A673 (cell line): ENCODE measurements at regions not wholly inside any gene's neighbourhood (a gene's known extent, or its start where the extent isn't known, plus 50 kb on each side); places are given as distances from the start of the nearest gene placed in this dataset.
"Not testable (repeated sequence)": the region's sequence is repeated elsewhere in the genome, so short reads cannot be mapped to it uniquely, and the experiment has no call there.

Experiments used
- BruUV-seq: library from RNA; stranded (reverse); fragments of 400-500 nt; replicated peaks from 2 replicates; lab custom pipeline; 2021; lab: Mats Ljungman, UMichigan
- CTCF ChIA-PET: fragments of 300-600 bp; sonication (Branson Sonifier 250); formaldehyde crosslinking; loops from one replicate; lab custom pipeline; 2022; ENCODE audit warnings: antibody characterized with exemption; lab: Charles Lee
- POLR2A ChIA-PET: fragments of 300-600 bp; sonication (Branson Sonifier 250); formaldehyde crosslinking; loops from one replicate; lab custom pipeline; 2022; ENCODE audit warnings: antibody characterized with exemption; ENCODE audit not compliant: low non-redundant PET; lab: Charles Lee
- DNase-seq: peaks from one replicate; pipeline ENCODE4 v3.0.0-alpha.2; 2015; ENCODE audit warnings: low spot score
- H3K27ac ChIP-seq: fragments of 200-600 bp; sonication (generic); 2 replicates; pipeline ENCODE4 v1.5.1; 2016; ENCODE audit warnings: mixed run types, low read depth, mild to moderate bottlenecking, mixed read lengths, antibody characterized with exemption, low read length; ENCODE audit not compliant: poor library complexity, severe bottlenecking
- H3K27me3 ChIP-seq: fragments of 200-600 bp; sonication (generic); replicated peaks from 2 replicates; pipeline ENCODE4 v1.6.1; 2017; ENCODE audit warnings: mixed run types, low read depth, mild to moderate bottlenecking, mixed read lengths, antibody characterized with exemption, low read length; ENCODE audit not compliant: insufficient read depth, poor library complexity
- H3K36me3 ChIP-seq: fragments of 200-600 bp; sonication (generic); 2 replicates; pipeline ENCODE4 v1.6.1; 2016; ENCODE audit warnings: mixed run types, mild to moderate bottlenecking, mixed read lengths, antibody characterized with exemption, low read length; ENCODE audit not compliant: insufficient read depth, poor library complexity, severe bottlenecking
- H3K4me1 ChIP-seq: fragments of 200-600 bp; sonication (generic); 2 replicates; pipeline ENCODE4 v1.6.1; 2017; ENCODE audit warnings: mixed run types, mild to moderate bottlenecking, mixed read lengths, antibody characterized with exemption, low read length; ENCODE audit not compliant: insufficient read depth, poor library complexity, severe bottlenecking
- H3K4me3 ChIP-seq: fragments of 200-600 bp; sonication (generic); 2 replicates; pipeline ENCODE4 v1.5.1; 2016; ENCODE audit warnings: low read depth, mixed run types, mild to moderate bottlenecking, mixed read lengths, low read length; ENCODE audit not compliant: poor library complexity, severe bottlenecking
- H3K9me3 ChIP-seq: fragments of 200-600 bp; sonication (generic); 2 replicates; pipeline ENCODE4 v1.6.1; 2016; ENCODE audit warnings: mixed run types, low read depth, mild to moderate bottlenecking, mixed read lengths, antibody characterized with exemption, low read length; ENCODE audit not compliant: poor library complexity, severe bottlenecking
- EZH2 ChIP-seq: fragments of 200-600 bp; sonication (generic); IDR thresholded peaks from 2 replicates; pipeline ENCODE4 v1.6.1; 2017; ENCODE audit warnings: borderline replicate concordance, low read depth, mild to moderate bottlenecking, mixed read lengths, antibody characterized with exemption, low read length; ENCODE audit not compliant: poor library complexity, severe bottlenecking
- intact Hi-C: fragments of 100-400 bp; cut with micrococcal nuclease; formaldehyde crosslinking; loops from one replicate; pipeline ENCODE4 v1.10.0; 2022; ENCODE audit not compliant: unreplicated experiment
- TF ChIP-seq, protein P1 (sequence below): fragments of 300-800, 200-600 bp; sonication (generic); conservative IDR thresholded peaks from 2 replicates; pipeline ENCODE4 v1.5.1; 2017; ENCODE audit warnings: low read depth, mild to moderate bottlenecking, antibody characterized with exemption, low read length, moderate library complexity, mixed read lengths

DNA sequence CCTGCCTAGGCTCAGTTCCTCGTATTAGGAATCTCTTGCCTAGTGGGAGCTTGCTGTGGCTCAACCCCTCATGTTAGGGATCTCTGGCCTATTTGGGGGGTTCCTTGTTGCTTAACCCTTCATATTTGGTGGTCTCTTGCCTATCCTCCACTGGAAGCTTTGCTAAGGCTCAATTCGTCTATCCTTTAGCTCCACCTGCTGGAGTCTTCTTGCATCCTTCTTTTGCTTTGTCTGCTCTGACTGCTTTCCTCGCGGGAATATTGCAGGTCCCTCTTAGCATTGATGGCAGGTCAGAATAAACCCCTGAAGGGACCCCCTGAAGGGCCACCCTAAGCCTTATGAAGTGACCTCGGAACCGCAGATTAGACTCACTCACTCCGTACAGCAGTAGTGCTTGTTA, 203.0 kb upstream of the TBX18 start:
- ChIA-PET CTCF (interaction anchor here (0.6 to 1.1 kb wide), 3 partner anchors 539 to 1352 kb away, joined by 3 to 4 read pairs (median 4); no protein-coding TSS in a partner anchor), POLR2A (no interaction called here)
- TF ChIP-seq, protein P1, sequence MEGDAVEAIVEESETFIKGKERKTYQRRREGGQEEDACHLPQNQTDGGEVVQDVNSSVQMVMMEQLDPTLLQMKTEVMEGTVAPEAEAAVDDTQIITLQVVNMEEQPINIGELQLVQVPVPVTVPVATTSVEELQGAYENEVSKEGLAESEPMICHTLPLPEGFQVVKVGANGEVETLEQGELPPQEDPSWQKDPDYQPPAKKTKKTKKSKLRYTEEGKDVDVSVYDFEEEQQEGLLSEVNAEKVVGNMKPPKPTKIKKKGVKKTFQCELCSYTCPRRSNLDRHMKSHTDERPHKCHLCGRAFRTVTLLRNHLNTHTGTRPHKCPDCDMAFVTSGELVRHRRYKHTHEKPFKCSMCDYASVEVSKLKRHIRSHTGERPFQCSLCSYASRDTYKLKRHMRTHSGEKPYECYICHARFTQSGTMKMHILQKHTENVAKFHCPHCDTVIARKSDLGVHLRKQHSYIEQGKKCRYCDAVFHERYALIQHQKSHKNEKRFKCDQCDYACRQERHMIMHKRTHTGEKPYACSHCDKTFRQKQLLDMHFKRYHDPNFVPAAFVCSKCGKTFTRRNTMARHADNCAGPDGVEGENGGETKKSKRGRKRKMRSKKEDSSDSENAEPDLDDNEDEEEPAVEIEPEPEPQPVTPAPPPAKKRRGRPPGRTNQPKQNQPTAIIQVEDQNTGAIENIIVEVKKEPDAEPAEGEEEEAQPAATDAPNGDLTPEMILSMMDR: peak; percentile 76
- no peak for TF ChIP-seq EZH2
- H3K9me3 ChIP-seq: no peaks in the 10 kb centered on the region
- DNase-seq: peak; percentile 81
- H3K36me3 ChIP-seq: no peaks in the 10 kb centered on the region
- no peaks in the 10 kb centered on the region for H3K4me1 ChIP-seq
- intact Hi-C loops: loop anchor here (1.0 to 10.0 kb wide), 5 partner anchors 160 to 1083 kb away; partner anchors contain the start of gene CEP162
- no peaks in the 10 kb centered on the region for H3K27me3 ChIP-seq
- H3K4me3 ChIP-seq: no peak overlapping the region
- BruUV-seq: no TSS peak
- no peak overlapping the region for H3K27ac ChIP-seq

DNA sequence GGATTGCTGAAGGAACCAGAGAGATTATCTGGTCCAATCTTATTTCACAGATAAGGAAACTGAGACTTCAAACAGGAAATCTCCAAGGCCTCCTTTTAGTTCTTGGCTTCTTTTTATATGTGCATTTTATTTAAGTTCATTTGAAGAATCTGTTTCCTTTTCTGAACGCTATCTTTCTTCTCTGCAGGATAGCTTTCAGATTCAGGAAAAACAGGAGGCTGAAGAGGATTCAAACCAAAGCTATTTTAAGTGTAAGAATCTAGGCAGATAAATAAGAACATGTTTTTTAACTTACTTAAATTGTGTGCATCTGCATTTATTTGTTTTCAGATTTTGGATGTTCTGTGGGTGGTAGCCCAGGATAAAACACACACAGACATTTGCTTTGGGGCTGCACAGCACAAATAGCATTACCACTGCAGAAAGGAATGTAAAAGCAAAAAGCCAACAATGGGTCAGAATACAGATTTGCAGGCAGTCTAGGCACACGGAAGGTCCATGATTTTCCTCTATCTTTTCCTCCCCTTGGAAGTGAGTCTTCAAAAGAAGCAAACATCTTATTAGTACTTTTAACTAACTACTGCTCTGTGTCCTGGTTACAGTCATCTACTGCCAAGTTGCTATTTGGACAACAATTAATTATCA, 188.8 kb upstream of the TBX18 start:
- BruUV-seq: no TSS peak
- H3K4me3 ChIP-seq: no peak overlapping the region
- POLR2A ChIA-PET: no interaction called here
- peaks cover 8% of the 10 kb centered on the region for H3K4me1 ChIP-seq
- no peaks in the 10 kb centered on the region for H3K27me3 ChIP-seq
- no peaks in the 10 kb centered on the region for H3K36me3 ChIP-seq
- H3K9me3 ChIP-seq: peaks cover 8% of the 10 kb centered on the region
- intact Hi-C loops: no loop called here
- DNase-seq: peak; percentile 56
- no peak overlapping the region for H3K27ac ChIP-seq
- CTCF ChIA-PET: no interaction called here
- TF ChIP-seq, protein P1: no peak
- TF ChIP-seq EZH2: no peak

DNA sequence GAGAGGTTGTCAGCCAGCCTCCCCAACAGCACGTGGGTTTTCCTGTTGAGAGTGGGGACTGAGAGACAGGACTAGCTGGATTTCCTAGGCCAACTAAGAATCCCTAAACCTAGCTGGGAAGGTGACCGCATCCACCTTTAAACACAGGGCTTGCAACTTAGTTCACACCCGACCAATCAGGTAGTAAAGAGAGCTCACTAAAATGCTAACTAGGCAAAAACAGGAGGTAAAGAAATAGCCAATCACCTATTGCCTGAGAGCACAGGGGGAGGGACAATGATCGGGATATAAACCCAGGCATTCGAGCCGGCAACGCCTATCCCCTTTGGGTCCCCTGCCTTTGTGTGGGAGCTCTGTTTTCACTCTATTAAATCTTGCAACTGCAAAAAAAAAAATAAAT, 180.5 kb upstream of the TBX18 start:
- POLR2A ChIA-PET: not testable (repeated sequence)

DNA sequence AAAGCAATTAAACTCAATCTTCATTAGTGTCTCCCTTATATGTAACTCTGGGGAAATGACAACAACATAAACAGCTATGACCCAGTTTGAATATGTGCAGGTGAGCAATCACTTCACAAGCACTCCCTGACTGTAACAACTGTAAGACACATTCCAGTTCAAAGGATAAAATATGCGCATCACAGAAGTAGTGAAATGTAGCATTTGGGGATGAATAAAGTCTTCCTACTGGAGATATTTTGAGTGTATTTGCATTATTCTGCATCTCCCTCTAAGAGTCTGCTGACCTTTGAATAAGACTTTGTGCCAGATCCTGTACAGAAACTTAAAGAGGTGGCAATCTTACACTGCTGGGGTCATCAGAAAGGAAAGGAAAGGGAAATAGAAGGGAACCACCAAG, 179.5 kb upstream of the TBX18 start:
- TF ChIP-seq, protein P1: no peak
- no peak for TF ChIP-seq EZH2
- POLR2A ChIA-PET: no interaction called here

More for the DNA sequence above, 180.5 kb upstream of the TBX18 start:
- H3K4me1 ChIP-seq, H3K36me3 ChIP-seq, H3K4me3 ChIP-seq, intact Hi-C loops, H3K27me3 ChIP-seq, DNase-seq, H3K27ac ChIP-seq, H3K9me3 ChIP-seq, BruUV-seq, CTCF ChIA-PET: not testable (repeated sequence)

DNA sequence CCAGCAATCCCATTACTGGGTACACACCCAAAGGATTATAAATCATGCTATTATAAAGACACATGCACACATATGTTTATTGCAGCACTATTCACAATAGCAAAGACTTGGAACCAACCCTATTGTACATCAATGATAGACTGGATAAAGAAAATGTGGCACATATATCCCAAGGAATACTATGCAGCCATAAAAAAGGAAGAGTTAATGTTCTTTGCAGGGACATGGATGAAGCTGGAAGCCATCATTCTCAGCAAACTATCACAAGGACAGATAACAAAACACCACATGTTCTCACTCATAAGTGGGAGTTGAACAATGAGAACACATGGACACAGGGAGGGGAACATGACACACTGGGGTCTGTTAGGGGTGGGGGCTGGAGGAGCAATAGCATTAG, 177.2 kb upstream of the TBX18 start:
- POLR2A ChIA-PET, H3K4me3 ChIP-seq, H3K27ac ChIP-seq, H3K27me3 ChIP-seq, intact Hi-C loops, BruUV-seq, CTCF ChIA-PET, DNase-seq, H3K4me1 ChIP-seq, H3K9me3 ChIP-seq, H3K36me3 ChIP-seq: not testable (repeated sequence)

More for the DNA sequence above, 179.5 kb upstream of the TBX18 start:
- no peaks in the 10 kb centered on the region for H3K9me3 ChIP-seq
- CTCF ChIA-PET: no interaction called here
- H3K27ac ChIP-seq: no peak overlapping the region
- no peaks in the 10 kb centered on the region for H3K27me3 ChIP-seq
- no peaks in the 10 kb centered on the region for H3K36me3 ChIP-seq
- H3K4me1 ChIP-seq: no peaks in the 10 kb centered on the region
- no peak overlapping the region for H3K4me3 ChIP-seq
- DNase-seq: no peak
- intact Hi-C loops: no loop called here
- BruUV-seq: no TSS peak
